Activated naive CD4-positive, alpha-beta T cell treated with anti-CD3 and anti-CD28 coated beads for 36 hours (primary cell): ENCODE measurements at regions not wholly inside any gene's neighbourhood (a gene's known extent, or its start where the extent isn't known, plus 50 kb on each side); places are given as distances from the start of the nearest gene placed in this dataset.

Source experiments
- CTCF ChIA-PET: fragments of 350-600 bp; sonication (Branson Sonifier 250); formaldehyde crosslinking; loops from one replicate; lab custom pipeline; 2021; ENCODE audit warnings: antibody characterized with exemption; lab: Charles Lee
- DNase-seq: peaks from one replicate; pipeline ENCODE4 v3.0.0-alpha.2; 2020
- H3K27ac Mint-ChIP-seq: one replicate; pipeline ENCODE4 v1.8.0; 2021; ENCODE audit warnings: mild to moderate bottlenecking, mixed read lengths
- H3K27me3 Mint-ChIP-seq: one replicate; pipeline ENCODE4 v1.8.0; 2021; ENCODE audit warnings: low read depth, mixed read lengths
- H3K36me3 Mint-ChIP-seq: one replicate; pipeline ENCODE4 v1.8.0; 2021; ENCODE audit warnings: low read depth, mixed read lengths
- H3K4me1 Mint-ChIP-seq: one replicate; pipeline ENCODE4 v1.8.0; 2021; ENCODE audit warnings: low read depth, mixed read lengths
- H3K4me3 Mint-ChIP-seq: one replicate; pipeline ENCODE4 v1.8.0; 2021; ENCODE audit warnings: mild to moderate bottlenecking, moderate library complexity, mixed read lengths
- H3K9me3 Mint-ChIP-seq: one replicate; pipeline ENCODE4 v1.8.0; 2021; ENCODE audit warnings: mixed read lengths
- intact Hi-C: fragments of 100-400 bp; cut with micrococcal nuclease; formaldehyde crosslinking; loops from one replicate; pipeline ENCODE4 v1.15.1; 2023

DNA sequence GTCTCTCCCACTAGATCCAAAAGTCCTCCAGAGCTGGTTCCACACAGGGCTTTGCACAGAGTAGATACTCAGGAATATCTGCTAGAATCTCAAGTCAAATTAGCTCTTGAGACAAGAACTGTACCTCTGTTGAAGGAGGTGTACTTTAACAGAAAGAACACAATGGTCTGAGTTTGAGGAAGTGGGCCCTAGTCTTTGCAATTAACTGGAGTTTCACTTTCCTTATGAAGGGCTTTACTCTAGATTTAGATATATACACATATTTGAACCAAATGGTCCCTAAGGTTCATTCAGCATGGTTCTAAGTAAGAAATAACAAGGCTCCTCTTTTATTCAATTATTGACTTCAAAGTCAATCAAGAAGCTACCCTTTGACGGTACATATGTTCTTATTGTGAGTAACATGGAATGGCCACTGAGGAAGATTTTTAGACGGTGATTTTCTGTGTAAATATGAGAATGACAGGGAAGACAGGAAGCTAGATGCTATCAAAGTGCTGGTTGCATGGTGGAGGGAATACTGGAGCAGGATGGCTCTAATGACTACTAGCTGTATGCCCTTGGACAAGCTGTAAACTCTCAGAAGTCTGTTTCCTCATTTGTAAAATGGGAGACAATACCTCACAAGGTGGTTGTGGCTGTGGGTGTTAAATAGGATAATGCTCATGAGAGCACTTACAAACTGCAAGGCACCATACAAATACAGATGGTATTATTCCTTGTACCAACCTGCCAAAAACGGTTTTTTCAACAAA, 73.5 kb upstream of the SERTAD2 start:
- peaks cover 60% of the 10 kb centered on the region for H3K4me1 Mint-ChIP-seq
- DNase-seq = no peak
- peak overlapping the region; percentile 2 for H3K4me3 Mint-ChIP-seq
- CTCF ChIA-PET = interaction anchor here (0.7 to 2.0 kb wide), 14 partner anchors 9 to 104 kb away, joined by 3 to 8 read pairs (median 3); partner anchors contain the start of gene SERTAD2
- no peaks in the 10 kb centered on the region for H3K36me3 Mint-ChIP-seq
- H3K9me3 Mint-ChIP-seq = no peaks in the 10 kb centered on the region
- intact Hi-C loops = loop anchor here (1.0 kb wide), 2 partner anchors 24 to 27 kb away; no protein-coding TSS in a partner anchor
- H3K27ac Mint-ChIP-seq = peak overlapping the region; percentile 25
- H3K27me3 Mint-ChIP-seq = no peaks in the 10 kb centered on the region

DNA sequence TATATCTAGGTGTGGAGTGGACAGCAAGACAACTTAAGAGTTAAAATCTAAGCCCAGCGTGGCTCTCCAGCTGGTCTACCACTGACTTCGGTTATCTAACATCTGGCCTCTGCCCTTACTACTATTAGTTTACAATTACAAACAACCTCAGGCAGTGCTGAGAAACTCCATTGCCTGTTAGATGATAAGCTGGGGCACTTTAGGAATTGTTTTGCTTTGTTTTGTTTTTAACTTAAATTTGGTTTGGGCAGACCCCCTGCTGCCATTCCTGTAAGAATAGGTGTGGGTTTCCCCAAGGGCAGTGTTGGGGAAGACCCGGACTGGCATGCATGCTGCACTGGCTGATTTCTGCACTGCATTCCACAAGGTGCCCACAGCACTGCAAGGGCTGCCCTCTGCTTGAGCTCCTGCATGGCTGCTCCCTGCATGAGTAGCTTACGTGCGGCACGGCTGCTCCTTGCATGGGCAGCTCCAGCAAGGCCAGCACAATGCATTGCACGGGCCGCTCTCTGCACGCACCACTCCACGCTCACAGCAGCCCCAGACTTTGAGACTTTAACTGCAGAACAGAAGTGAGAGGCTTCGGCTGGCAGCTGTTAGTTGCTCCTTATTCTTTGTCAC, 74.2 kb upstream of the SERTAD2 start:
- H3K27ac Mint-ChIP-seq = no peak overlapping the region
- no peak overlapping the region for H3K4me3 Mint-ChIP-seq
- H3K36me3 Mint-ChIP-seq = no peaks in the 10 kb centered on the region
- H3K9me3 Mint-ChIP-seq = no peaks in the 10 kb centered on the region
- peaks cover 61% of the 10 kb centered on the region for H3K4me1 Mint-ChIP-seq
- CTCF ChIA-PET = interaction anchor here (0.7 to 2.0 kb wide), 12 partner anchors 10 to 103 kb away, joined by 3 to 8 read pairs (median 3); partner anchors contain the start of gene SERTAD2
- intact Hi-C loops = loop anchor here (1.0 kb wide), 2 partner anchors 23 to 28 kb away; no protein-coding TSS in a partner anchor
- DNase-seq = no peak
- H3K27me3 Mint-ChIP-seq = no peaks in the 10 kb centered on the region

DNA sequence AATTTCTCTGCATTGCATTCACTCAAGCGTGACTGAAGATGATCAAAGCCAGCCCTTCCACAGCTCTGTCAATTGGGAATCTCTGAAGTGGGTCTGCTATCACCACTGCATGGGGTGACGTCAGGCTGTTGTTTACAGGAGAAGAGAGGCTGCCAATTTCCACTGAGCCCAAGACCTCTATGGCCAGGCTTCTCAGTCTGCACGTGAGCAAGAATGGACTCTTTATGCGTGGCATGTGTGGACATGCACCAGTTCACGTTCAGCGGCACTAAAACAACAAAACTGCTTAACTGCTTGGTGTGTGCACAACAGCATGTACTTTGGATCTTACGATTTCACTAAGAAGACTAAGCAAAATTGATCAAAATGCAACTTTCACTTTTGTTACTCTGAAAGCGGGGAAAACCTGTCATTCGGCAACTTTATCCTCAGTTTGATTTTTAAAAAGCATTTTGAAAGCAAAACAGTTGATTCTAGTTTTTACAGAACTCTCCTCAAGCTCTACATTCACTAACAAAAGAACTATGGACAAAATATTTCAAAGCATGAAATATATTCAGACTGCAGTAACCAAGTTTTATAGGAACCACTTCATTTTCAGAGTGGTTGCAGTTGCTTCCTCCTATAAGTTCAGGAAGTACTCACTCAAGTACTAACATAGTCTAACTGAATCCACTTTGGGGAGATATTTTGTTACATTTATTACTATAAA, 77.0 kb upstream of the SERTAD2 start:
- intact Hi-C loops = loop anchor here (1.0 to 10.0 kb wide), 4 partner anchors 8 to 254 kb away; partner anchors contain the start of genes SERTAD2 and SLC1A4

DNA sequence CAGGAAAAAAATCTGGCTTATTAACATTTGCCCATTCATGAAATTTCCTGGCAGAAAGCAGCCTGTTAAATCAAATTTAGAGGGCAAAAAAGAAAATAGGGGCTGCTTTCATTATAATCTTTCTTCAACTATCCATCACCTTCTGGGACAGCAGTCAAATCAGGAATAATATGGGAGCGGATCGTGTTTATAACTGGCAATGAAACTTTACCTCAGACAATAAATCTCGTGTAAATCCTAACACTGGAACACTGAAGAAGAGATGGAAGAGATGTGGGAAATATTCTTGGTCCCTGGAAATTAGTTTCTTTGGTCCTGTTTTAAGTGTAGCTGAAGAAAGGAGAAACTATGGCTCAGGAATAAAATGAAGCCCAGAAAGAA, 77.5 kb upstream of the SERTAD2 start:
- intact Hi-C loops = loop anchor here (1.0 to 10.0 kb wide), 2 partner anchors 36 to 254 kb away; partner anchors contain the start of gene SLC1A4
- CTCF ChIA-PET = interaction anchor here (1.1 kb wide), 1 partner anchor 92 kb away, joined by 3 read pairs; no protein-coding TSS in a partner anchor
- peaks cover 63% of the 10 kb centered on the region for H3K4me1 Mint-ChIP-seq
- H3K36me3 Mint-ChIP-seq = peaks cover 3% of the 10 kb centered on the region
- H3K9me3 Mint-ChIP-seq = no peaks in the 10 kb centered on the region
- DNase-seq = no peak
- no peaks in the 10 kb centered on the region for H3K27me3 Mint-ChIP-seq
- peak overlapping the region; percentile 78 for H3K4me3 Mint-ChIP-seq
- H3K27ac Mint-ChIP-seq = peak overlapping the region; percentile 90

More for the DNA sequence above, 77.0 kb upstream of the SERTAD2 start:
- no peaks in the 10 kb centered on the region for H3K27me3 Mint-ChIP-seq
- H3K27ac Mint-ChIP-seq = peak overlapping the region; percentile 90
- H3K4me3 Mint-ChIP-seq = peak overlapping the region; percentile 78
- no peaks in the 10 kb centered on the region for H3K9me3 Mint-ChIP-seq
- peaks cover 3% of the 10 kb centered on the region for H3K36me3 Mint-ChIP-seq
- peak; percentile 49 for DNase-seq
- peaks cover 63% of the 10 kb centered on the region for H3K4me1 Mint-ChIP-seq
- CTCF ChIA-PET = interaction anchor here (1.1 to 1.2 kb wide), 2 partner anchors 26 to 92 kb away, joined by 3 read pairs; no protein-coding TSS in a partner anchor

DNA sequence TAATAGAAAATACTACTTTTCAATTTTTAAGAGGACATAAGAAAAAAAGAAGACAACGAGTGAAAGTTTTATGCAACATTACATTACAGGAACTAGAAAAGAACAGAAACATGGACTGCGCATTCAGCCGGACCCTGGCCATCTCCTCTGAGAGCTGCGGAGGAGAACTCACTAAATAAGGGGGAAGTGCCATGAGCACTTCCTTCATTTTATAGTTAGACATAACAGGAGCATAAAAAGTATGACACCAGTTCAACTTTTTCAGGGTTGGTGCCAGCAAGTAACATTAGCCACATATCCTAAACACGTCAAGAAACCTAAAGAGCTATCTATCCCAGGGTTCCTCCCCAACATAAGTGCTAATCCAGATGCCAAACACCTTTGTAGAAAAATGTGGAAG, 78.0 kb upstream of the SERTAD2 start:
- Mint-ChIP-seq H3K9me3 (no peaks in the 10 kb centered on the region), H3K27me3 (no peaks in the 10 kb centered on the region), H3K27ac (no peak overlapping the region), H3K4me1 (peaks cover 58% of the 10 kb centered on the region), H3K4me3 (no peak overlapping the region), H3K36me3 (peaks cover 3% of the 10 kb centered on the region)
- intact Hi-C loops = loop anchor here (1.0 to 10.0 kb wide), 2 partner anchors 36 to 253 kb away; partner anchors contain the start of gene SLC1A4
- DNase-seq = no peak
- CTCF ChIA-PET = interaction anchor here (1.1 kb wide), 1 partner anchor 91 kb away, joined by 3 read pairs; no protein-coding TSS in a partner anchor

DNA sequence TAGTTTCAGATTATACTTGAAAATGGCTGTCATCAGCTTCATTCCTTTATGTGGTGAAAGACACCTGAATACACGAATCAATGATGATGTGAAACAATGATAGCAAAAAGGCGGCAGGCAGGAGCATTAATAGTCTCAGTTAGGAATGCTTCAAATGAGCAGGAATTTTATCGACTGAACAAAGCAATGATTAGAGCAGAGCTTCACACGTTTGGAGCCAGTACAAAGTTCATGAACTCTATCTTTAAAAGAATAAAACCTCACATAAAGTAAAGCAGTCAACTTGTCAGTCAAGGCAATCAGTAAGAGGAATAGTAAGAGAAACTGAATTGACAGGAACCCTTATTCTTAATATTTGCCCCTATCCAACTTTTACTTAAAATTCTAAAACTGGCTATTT, 78.4 kb upstream of the SERTAD2 start:
- Mint-ChIP-seq H3K36me3 (peaks cover 3% of the 10 kb centered on the region), H3K4me3 (no peak overlapping the region), H3K9me3 (no peaks in the 10 kb centered on the region), H3K4me1 (peaks cover 57% of the 10 kb centered on the region), H3K27me3 (no peaks in the 10 kb centered on the region), H3K27ac (no peak overlapping the region)
- no peak for DNase-seq
- intact Hi-C loops = loop anchor here (10.0 kb wide), 1 partner anchor 253 kb away; the partner anchor contains the start of gene SLC1A4
- CTCF ChIA-PET = no interaction called here

DNA sequence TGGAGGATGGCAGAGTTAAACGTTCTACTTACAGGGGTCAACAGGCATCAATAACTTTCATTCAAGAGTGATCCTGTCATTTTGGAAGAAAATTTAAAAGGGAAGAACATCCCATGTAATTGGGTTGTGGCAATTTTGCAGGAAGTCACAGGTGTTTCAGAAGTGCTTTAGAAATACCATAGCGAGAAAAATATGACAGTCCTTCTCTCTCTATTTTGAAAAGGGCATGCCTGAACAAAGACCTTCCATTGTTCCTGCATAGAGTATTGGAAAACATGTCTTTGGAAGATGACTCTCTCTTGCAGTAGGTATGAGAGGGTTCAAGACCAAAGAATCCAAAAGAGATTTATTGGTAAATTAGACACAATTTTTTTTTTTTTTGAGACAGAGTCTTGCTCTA, 81.8 kb upstream of the SERTAD2 start:
- intact Hi-C loops = loop anchor here (10.0 kb wide), 1 partner anchor 249 kb away; the partner anchor contains the start of gene SLC1A4
- Mint-ChIP-seq H3K9me3 (no peaks in the 10 kb centered on the region), H3K27ac (peak overlapping the region; percentile 10), H3K27me3 (no peaks in the 10 kb centered on the region), H3K36me3 (peaks cover 3% of the 10 kb centered on the region), H3K4me3 (no peak overlapping the region), H3K4me1 (peaks cover 48% of the 10 kb centered on the region)
- no peak for DNase-seq
- CTCF ChIA-PET = no interaction called here

DNA sequence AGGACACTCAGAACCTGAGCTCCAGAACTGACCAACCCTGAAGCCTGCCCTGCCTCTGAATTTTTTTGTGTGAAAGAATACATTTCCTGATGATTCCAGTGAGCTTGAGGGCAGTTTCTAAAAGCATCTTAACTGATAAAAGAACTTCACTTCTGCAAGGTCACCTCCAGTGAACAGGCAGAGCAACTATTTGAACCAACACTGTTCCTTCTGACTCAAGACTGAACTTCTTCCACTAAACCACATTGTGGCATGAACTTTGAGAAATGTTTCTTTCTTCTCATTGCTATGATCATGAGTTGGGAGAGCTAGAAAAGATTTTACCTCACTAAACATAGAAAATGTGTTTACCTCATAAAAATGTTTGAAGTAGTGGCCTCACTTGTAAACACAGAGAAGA, 83.8 kb upstream of the SERTAD2 start:
- DNase-seq = no peak
- Mint-ChIP-seq H3K36me3 (peaks cover 3% of the 10 kb centered on the region), H3K4me3 (no peak overlapping the region), H3K27ac (peak overlapping the region; percentile 30), H3K27me3 (no peaks in the 10 kb centered on the region), H3K9me3 (no peaks in the 10 kb centered on the region), H3K4me1 (peaks cover 29% of the 10 kb centered on the region)
- intact Hi-C loops = loop anchor here (1.0 to 10.0 kb wide), 2 partner anchors 39 to 247 kb away; partner anchors contain the start of gene SLC1A4
- CTCF ChIA-PET = interaction anchor here (1.7 to 1.8 kb wide), 2 partner anchors 82 to 92 kb away, joined by 4 to 6 read pairs; no protein-coding TSS in a partner anchor

DNA sequence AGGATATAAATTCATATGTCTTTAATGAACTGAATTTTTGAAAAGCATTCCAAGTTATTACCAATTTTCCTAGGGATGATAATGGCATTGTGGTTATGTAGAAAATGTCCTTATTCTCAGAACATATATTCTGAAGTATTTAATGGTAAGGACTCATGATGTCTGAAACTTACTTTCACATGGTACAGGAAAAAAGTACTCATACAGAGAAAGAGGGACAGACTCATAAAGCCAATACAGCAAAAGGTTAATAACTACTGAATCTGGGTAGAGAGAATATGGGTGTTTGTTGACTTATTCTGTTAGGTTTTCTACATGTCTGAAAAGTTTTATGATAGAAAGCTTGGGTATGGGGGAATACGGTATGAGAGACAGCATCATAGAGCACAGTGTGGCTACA, 84.3 kb upstream of the SERTAD2 start:
- CTCF ChIA-PET = interaction anchor here (0.6 to 1.8 kb wide), 3 partner anchors 58 to 92 kb away, joined by 4 to 6 read pairs (median 4); no protein-coding TSS in a partner anchor
- no peaks in the 10 kb centered on the region for H3K27me3 Mint-ChIP-seq
- peaks cover 29% of the 10 kb centered on the region for H3K4me1 Mint-ChIP-seq

DNA sequence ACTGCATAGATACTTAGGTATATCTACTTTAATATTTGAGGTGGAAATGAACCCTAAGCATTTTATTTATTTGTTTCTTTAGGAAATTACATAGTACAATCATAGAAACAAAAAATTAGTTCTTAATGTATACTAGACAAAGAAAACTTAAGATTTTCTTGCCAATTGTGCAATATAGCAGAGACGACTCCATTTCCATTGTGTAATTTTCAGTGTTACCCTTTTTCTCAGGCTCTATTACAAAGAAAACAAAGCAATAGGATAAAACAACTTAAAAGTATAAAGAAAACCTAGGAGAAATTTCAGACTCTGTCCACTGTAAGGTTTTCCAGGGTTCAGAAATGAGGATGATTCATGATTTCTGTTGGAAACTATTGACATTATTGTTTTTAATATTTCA, 89.0 kb upstream of the SERTAD2 start:
- no peaks in the 10 kb centered on the region for H3K27me3 Mint-ChIP-seq
- H3K4me1 Mint-ChIP-seq = peaks cover 21% of the 10 kb centered on the region
- no peaks in the 10 kb centered on the region for H3K9me3 Mint-ChIP-seq
- no peak overlapping the region for H3K27ac Mint-ChIP-seq
- intact Hi-C loops = no loop called here
- no peak for DNase-seq
- CTCF ChIA-PET = interaction anchor here (0.6 kb wide), 1 partner anchor 613 kb away, joined by 3 read pairs; no protein-coding TSS in a partner anchor
- H3K4me3 Mint-ChIP-seq = no peak overlapping the region
- no peaks in the 10 kb centered on the region for H3K36me3 Mint-ChIP-seq

More for the DNA sequence above, 84.3 kb upstream of the SERTAD2 start:
- Mint-ChIP-seq H3K4me3 (no peak overlapping the region), H3K36me3 (peaks cover 3% of the 10 kb centered on the region), H3K9me3 (no peaks in the 10 kb centered on the region), H3K27ac (no peak overlapping the region)
- intact Hi-C loops = loop anchor here (1.0 to 10.0 kb wide), 2 partner anchors 8 to 247 kb away; partner anchors contain the start of gene SLC1A4
- DNase-seq = no peak

DNA sequence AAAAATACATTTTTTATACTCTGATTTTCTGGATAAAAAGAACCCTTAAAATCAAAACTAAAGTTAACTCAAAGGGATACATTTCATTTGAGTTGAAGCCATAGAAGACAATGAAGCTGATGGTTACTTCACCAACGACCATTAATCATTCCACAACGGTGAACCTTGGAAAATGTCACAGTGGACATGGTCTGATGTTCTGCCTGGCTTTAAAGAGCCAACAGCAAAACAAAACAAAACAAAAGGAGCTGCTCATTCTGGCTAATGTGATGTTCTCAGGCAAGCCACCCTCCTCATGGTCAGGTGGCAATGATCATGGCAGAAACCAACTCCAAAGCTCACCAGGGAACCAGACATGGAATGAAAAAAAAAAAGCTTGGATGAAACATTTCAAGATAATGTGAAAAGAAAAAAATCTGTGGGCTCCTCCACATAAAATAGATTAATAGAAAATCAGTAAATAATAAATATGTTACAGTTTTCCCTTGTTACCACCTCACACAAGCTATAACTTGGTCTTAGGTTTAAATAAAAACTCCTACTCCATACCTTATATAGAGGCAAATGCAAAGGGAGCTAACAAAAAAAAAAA, 90.1 kb upstream of the SERTAD2 start:
- H3K4me3 Mint-ChIP-seq = no peak overlapping the region
- no peak for DNase-seq
- H3K36me3 Mint-ChIP-seq = no peaks in the 10 kb centered on the region
- intact Hi-C loops = no loop called here
- no peaks in the 10 kb centered on the region for H3K9me3 Mint-ChIP-seq
- CTCF ChIA-PET = interaction anchor here (1.1 to 1.4 kb wide), 3 partner anchors 88 to 99 kb away, joined by 3 to 13 read pairs (median 4); no protein-coding TSS in a partner anchor
- H3K27ac Mint-ChIP-seq = no peak overlapping the region
- H3K4me1 Mint-ChIP-seq = peaks cover 16% of the 10 kb centered on the region
- H3K27me3 Mint-ChIP-seq = no peaks in the 10 kb centered on the region
